HepG2 (cell line): ENCODE measurements at regions not wholly inside any gene's neighbourhood (a gene's known extent, or its start where the extent isn't known, plus 50 kb on each side); places are given as distances from the start of the nearest gene placed in this dataset.

Source experiments
- ATAC-seq: fragments of 200-7000 bp; cut with Tn5 transposase; 3 replicates; pipeline ENCODE4 v1.9.1; 2020; ENCODE audit warnings: mild to moderate bottlenecking, moderate library complexity
- BruUV-seq: library from RNA; stranded (reverse); fragments of 400-500 nt; replicated peaks from 2 replicates; lab custom pipeline; 2021; lab: Mats Ljungman, UMichigan
- CTCF ChIA-PET: fragments of 300-600 bp; formaldehyde crosslinking; extraction: SDS; loops from one replicate; lab custom pipeline; 2021; ENCODE audit warnings: low total read pairs, inconsistent platforms, low intra/inter-chr PET ratio; lab: Yijun Ruan, JAX
- POLR2A ChIA-PET: fragments of 350-600 bp; sonication (Branson Sonifier 250); formaldehyde crosslinking; loops from one replicate; lab custom pipeline; 2020; ENCODE audit warnings: antibody characterized with exemption, inconsistent platforms; lab: Yijun Ruan, JAX
- DNase-seq: peaks from one replicate; pipeline ENCODE4 v3.0.0-alpha.2; 2015; ENCODE audit warnings: low spot score
- FAIRE-seq: peaks from 3 replicates; lab custom pipeline; 2011; peaks lifted over from hg19 to GRCh38; lab: Jason Lieb, UNC
- H2AFZ ChIP-seq: one replicate; pipeline ENCODE4 v1.6.1; 2011; ENCODE audit warnings: low read length, inconsistent platforms
- H3K27ac ChIP-seq: fragments of 300-600 bp; 3 replicates; pipeline ENCODE4 v1.8.0; 2011; ENCODE audit warnings: mixed run types, mild to moderate bottlenecking, mixed read lengths, low read length, inconsistent platforms; ENCODE audit not compliant: insufficient read depth; ENCODE audit errors: extremely low read length
- H3K27me3 ChIP-seq, 2 experiments: fragments of 200-600 bp in 1 of 2; 2 replicates in 1 of 2; 3 replicates in 1 of 2; pipeline versions ENCODE4 v1.6.0 to v1.8.0; 2011; ENCODE audit warnings: low read length in 2 of 2, mild to moderate bottlenecking in 2 of 2, moderate library complexity in 2 of 2, inconsistent platforms in 1 of 2; ENCODE audit not compliant: insufficient read depth in 2 of 2, control insufficient read depth in 1 of 2
- H3K36me3 ChIP-seq, 2 experiments: fragments of 200-600 bp in 1 of 2; replicated peaks in 1 of 2; 2 replicates in 1 of 2; 3 replicates in 1 of 2; pipeline versions ENCODE4 v1.5.1 to v1.8.0; 2011; ENCODE audit warnings: low read length in 2 of 2, inconsistent platforms in 1 of 2; ENCODE audit not compliant: insufficient read depth in 2 of 2, control insufficient read depth in 1 of 2
- H3K4me1 ChIP-seq: 2 replicates; pipeline ENCODE4 v1.5.1; 2012; ENCODE audit warnings: low read length, inconsistent platforms; ENCODE audit not compliant: insufficient read depth
- H3K4me2 ChIP-seq: 2 replicates; pipeline ENCODE4 v1.6.0; 2011; ENCODE audit warnings: low read depth, low read length, inconsistent platforms
- H3K4me3 ChIP-seq, 3 experiments: fragments of 200-600 bp in 1 of 3; sonication (generic), shearing (Covaris generic) in 1 of 3; replicated peaks in 1 of 3; 2 replicates each; pipeline ENCODE4 v1.5.1; 2011 to 2016; ENCODE audit warnings: low read length in 3 of 3, inconsistent platforms in 2 of 3, low read depth in 2 of 3, mild to moderate bottlenecking in 2 of 3, control low read depth in 1 of 3, mixed read lengths in 1 of 3; ENCODE audit not compliant: insufficient read depth in 1 of 3
- H3K79me2 ChIP-seq: one replicate; pipeline ENCODE4 v1.6.1; 2011; ENCODE audit warnings: low read length, inconsistent platforms; ENCODE audit not compliant: insufficient read depth
- H3K9ac ChIP-seq: 2 replicates; pipeline ENCODE4 v1.6.0; 2011; ENCODE audit warnings: mild to moderate bottlenecking, low read depth, low read length, inconsistent platforms; ENCODE audit not compliant: insufficient read depth
- H3K9me3 ChIP-seq: 2 replicates; pipeline ENCODE4 v1.5.1; 2012; ENCODE audit warnings: mild to moderate bottlenecking, low read length
- H4K20me1 ChIP-seq: 2 replicates; pipeline ENCODE4 v1.6.0; 2011; ENCODE audit warnings: inconsistent platforms, mild to moderate bottlenecking, low read length, moderate library complexity; ENCODE audit not compliant: insufficient read depth
- E2F5 ChIP-seq: sonication (generic); formaldehyde crosslinking; conservative IDR thresholded peaks from 2 replicates; pipeline ENCODE4 v1.4.0; 2020; ENCODE audit warnings: missing genetic modification reagents
- ETV6 ChIP-seq: sonication (generic); formaldehyde crosslinking; conservative IDR thresholded peaks from 2 replicates; pipeline ENCODE4 v1.4.0; 2020; ENCODE audit warnings: missing genetic modification reagents
- HNF4G ChIP-seq, 2 experiments: sonication (generic) in 1 of 2; formaldehyde crosslinking in 1 of 2; IDR thresholded peaks; 2 replicates each; pipeline versions ENCODE4 v1.4.0 to v1.6.1; 2011 to 2020; ENCODE audit warnings: borderline replicate concordance in 2 of 2, low read depth in 2 of 2, mild to moderate bottlenecking in 2 of 2, low read length in 1 of 2, missing genetic modification reagents in 1 of 2, moderate library complexity in 1 of 2
- KAT2B ChIP-seq: fragments of 150-350 bp; IDR thresholded peaks from 2 replicates; pipeline ENCODE4 v1.6.1; 2014; ENCODE audit warnings: low read depth, low read length, borderline replicate concordance
- NCOA2 ChIP-seq: sonication (generic); formaldehyde crosslinking; IDR thresholded peaks from 2 replicates; pipeline ENCODE4 v1.8.0; 2022; ENCODE audit warnings: inconsistent platforms
- RNF2 ChIP-seq: fragments of 450-650 bp; conservative IDR thresholded peaks from 2 replicates; pipeline ENCODE4 v1.6.1; 2016; ENCODE audit warnings: low read depth
- SMAD1 ChIP-seq: sonication (generic); formaldehyde crosslinking; IDR thresholded peaks from 2 replicates; pipeline ENCODE4 v1.4.0; 2020; ENCODE audit warnings: missing genetic modification reagents, low read depth, mild to moderate bottlenecking, borderline replicate concordance
- YEATS2 ChIP-seq: sonication (generic); formaldehyde crosslinking; IDR thresholded peaks from 2 replicates; pipeline ENCODE4 v1.4.0; 2020; ENCODE audit warnings: missing genetic modification reagents, borderline replicate concordance
- ZNF329 ChIP-seq: sonication (generic); formaldehyde crosslinking; IDR thresholded peaks from 2 replicates; pipeline ENCODE4 v1.9.0; 2021; ENCODE audit warnings: low read depth, mild to moderate bottlenecking, missing genetic modification reagents
- ZNF333 ChIP-seq: sonication (generic); formaldehyde crosslinking; IDR thresholded peaks from 2 replicates; pipeline ENCODE4 v1.4.0; 2020; ENCODE audit warnings: mild to moderate bottlenecking, missing genetic modification reagents, borderline replicate concordance
- ZNF614 ChIP-seq: IDR thresholded peaks from 2 replicates; pipeline ENCODE4 v1.6.1; 2018; ENCODE audit warnings: missing biosample characterization, missing genetic modification reagents, inconsistent platforms, borderline replicate concordance
- WGBS: methylation state at CpG from one replicate; pipeline ENCODE4 v1.1.6; 2017; ENCODE audit warnings: low lambda C conversion rate; 5-methylcytosine and 5-hydroxymethylcytosine counted together
- in situ Hi-C: cut with HindIII; loops from 2 replicates; pipeline ENCODE4 v1.10.0; 2017; ENCODE audit warnings: low pct_unique_long_range_greater_than_20kb; ENCODE audit not compliant: extremely low pct_ligation_motif_present
- intact Hi-C: fragments of 100-400 bp; cut with micrococcal nuclease; formaldehyde crosslinking; loops from one replicate; pipeline ENCODE4 v1.10.0; 2022; ENCODE audit not compliant: unreplicated experiment
- TF ChIP-seq, protein P1 (sequence below): IDR thresholded peaks from 2 replicates; pipeline ENCODE4 v1.6.1; 2012; ENCODE audit warnings: inconsistent platforms

DNA sequence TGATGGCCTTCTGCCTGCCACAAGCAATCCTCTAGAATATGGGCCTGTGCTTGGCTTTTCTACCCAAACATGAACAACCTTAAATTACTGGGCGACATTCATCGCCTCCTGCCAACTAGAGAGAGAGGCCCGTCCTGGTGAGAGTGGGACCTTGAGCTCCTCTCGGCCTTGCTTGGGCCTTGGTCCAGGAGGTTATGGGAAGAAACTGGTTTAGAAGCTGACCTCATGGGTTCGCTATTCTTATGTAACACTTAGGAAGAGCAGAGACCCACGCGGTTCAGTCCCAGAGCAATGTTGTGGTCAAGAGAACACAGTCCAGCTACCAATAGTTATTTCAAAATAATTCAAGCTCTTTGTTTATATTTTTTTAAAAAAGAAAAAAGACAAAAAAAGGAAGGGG, 176.3 kb upstream of the ZNF32 start:
- intact Hi-C loops = no loop called here
- no peak overlapping the region for H3K27ac ChIP-seq
- H3K79me2 ChIP-seq = no peaks in the 10 kb centered on the region
- no peak; the same call in 2 of the 3 replicates for ATAC-seq
- FAIRE-seq = no peak
- TF ChIP-seq RNF2 = no peak
- no peak for TF ChIP-seq ZNF614 (CRISPR knock-in tag)
- no peak for TF ChIP-seq SMAD1 (CRISPR knock-in tag)
- TF ChIP-seq ZNF333 = no peak
- no peak for TF ChIP-seq ZNF329
- TF ChIP-seq ETV6 (CRISPR knock-in tag) = no peak
- no peak for TF ChIP-seq NCOA2 (CRISPR knock-in tag)
- TF ChIP-seq, protein P1, sequence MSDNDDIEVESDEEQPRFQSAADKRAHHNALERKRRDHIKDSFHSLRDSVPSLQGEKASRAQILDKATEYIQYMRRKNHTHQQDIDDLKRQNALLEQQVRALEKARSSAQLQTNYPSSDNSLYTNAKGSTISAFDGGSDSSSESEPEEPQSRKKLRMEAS = no peak
- TF ChIP-seq YEATS2 (CRISPR knock-in tag) = no peak
- no peak for TF ChIP-seq KAT2B
- TF ChIP-seq E2F5 (CRISPR knock-in tag) = no peak
- no peak for TF ChIP-seq HNF4G (IDR thresholded peaks at IDR 0.05; ENCODE audit: borderline replicate concordance, low read depth, low read length)
- no peak for TF ChIP-seq HNF4G (CRISPR knock-in tag; IDR thresholded peaks at IDR 0.05; ENCODE audit: borderline replicate concordance, low read depth)
- DNase-seq = peak; percentile 3
- CTCF ChIA-PET = no interaction called here
- H3K27me3 ChIP-seq = no peaks in the 10 kb centered on the region; a peak in 1 of 5 replicates
- 9% methylated on average over 6 of the region's 7 CpGs for WGBS
- no peak overlapping the region for H2AFZ ChIP-seq
- no peak overlapping the region for H3K4me2 ChIP-seq
- no peaks in the 10 kb centered on the region; the same call in 1 of the 2 replicates for H3K4me1 ChIP-seq
- POLR2A ChIA-PET = interaction anchor here (0.7 kb wide), 1 partner anchor 39 kb away, joined by 5 read pairs; no protein-coding TSS in a partner anchor
- H3K9me3 ChIP-seq = no peaks in the 10 kb centered on the region
- no peak overlapping the region for H3K4me3 ChIP-seq
- no TSS peak for BruUV-seq
- in situ Hi-C loops = no loop called here
- H3K36me3 ChIP-seq = no peaks in the 10 kb centered on the region
- no peaks in the 10 kb centered on the region for H4K20me1 ChIP-seq
- no peak overlapping the region for H3K9ac ChIP-seq
